HG03342 (cell line): ENCODE measurements at regions not wholly inside any gene's neighbourhood (a gene's known extent, or its start where the extent isn't known, plus 50 kb on each side); places are given as distances from the start of the nearest gene placed in this dataset.
"Not testable (repeated sequence)": the region's sequence is repeated elsewhere in the genome, so short reads cannot be mapped to it uniquely, and the experiment has no call there.

Source experiments
- ATAC-seq: cut with Tn5 transposase; IDR thresholded peaks from one replicate; pipeline ENCODE4 v1.9.1; 2021; ENCODE audit warnings: mild to moderate bottlenecking, moderate library complexity; ENCODE audit not compliant: unreplicated experiment

GRCh38 chr1:143785883-143786282 is 185.9 kb downstream of the FAM72C start:
- not testable (repeated sequence) for ATAC-seq

DNA sequence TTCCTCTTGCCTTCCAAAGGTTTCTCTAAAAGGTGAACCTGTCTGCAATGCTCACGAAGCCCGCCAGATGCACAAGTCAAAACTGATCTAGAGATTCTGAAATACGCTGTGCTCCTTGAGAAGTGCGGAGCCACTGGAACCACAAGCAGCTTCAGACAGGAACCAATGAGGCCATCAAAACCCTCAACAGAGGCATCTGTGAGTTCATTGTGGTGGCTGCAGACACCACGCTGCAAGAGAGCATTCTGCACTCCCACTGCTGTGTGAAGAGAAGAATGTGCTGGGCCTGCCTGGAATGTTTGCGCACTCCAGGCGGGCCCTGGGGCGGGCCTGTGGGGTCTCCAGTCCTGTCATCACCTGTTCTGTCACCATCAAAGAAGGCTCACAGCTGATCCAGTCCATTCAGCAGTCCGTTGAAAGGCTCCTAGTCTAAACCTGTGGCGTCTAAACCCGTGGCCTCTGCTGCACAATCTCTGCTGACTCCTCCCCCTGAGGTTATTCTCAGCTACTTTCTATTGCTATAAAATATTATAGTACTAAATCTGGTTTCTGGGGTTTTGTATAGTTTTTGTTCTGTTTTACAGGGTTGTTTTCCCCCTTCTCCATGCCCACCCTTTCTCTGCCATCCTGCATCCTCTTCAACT is 187.4 kb downstream of the FAM72C start:
- ATAC-seq = not testable (repeated sequence)

DNA sequence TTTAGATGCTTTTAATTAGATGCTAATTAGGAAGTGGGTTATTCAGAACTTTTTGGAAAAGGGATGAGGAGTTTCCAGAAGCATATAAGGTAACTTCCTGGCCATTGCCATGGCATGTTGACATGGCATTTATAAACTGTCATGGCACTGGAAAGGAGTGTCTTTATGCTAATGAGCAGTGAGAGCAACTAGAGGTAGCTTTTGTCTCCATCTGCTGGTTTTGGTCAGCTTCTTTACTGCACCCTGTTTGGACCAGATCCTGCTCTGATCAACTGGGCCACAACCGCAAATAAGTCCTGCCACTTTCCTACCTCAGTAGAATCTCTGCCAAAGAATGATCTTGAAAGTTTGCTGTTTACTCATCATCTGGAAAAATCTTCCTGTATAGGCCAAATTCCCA is 193.6 kb downstream of the FAM72C start:
- peak; percentile 47 for ATAC-seq

DNA sequence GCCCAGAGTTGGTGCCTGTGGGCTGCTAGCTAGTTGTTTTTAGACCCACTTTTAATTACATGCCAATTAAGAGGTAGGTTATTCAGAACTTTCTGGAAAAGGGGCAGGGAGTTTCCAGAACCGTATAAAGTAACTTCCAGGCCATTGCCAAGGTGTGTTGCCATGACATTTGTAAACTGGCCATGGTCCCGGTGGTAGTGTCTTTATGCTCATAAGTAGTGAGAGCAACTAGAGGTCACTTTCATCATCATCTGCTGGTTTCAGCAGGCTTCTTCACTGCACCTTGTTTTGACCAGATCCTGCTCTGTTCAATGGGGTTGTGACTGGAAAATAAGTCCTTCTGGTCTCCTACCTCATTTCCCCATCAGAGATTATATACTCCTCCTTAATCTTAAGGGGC is 207.0 kb downstream of the FAM72C start:
- not testable (repeated sequence) for ATAC-seq

GRCh38 chr1:143760366-143760765 is 211.4 kb downstream of the FAM72C start:
- ATAC-seq = not testable (repeated sequence)

DNA sequence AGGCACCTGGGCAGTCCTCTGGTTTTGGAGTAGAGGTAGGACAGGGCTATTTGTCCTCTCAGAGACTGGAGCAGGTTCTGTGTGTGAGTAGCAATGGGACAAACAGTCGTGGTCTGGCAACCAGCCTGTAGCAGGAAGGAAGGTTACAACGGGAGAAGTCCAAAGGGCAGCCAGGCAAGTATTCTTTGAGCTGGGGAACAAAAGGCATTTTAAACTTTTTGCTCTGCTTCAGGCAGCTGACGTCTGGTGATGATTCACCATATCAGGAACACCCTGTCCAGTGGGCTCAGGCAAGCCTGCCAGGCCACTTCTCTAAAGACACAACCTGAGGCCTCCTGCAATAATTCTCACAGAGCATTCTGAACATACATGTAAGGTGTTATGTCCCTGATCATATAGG is 215.8 kb downstream of the FAM72C start:
- not testable (repeated sequence) for ATAC-seq

- no peak for ATAC-seq
These were observed 222.9 kb downstream of the FAM72C start for GRCh38 chr1:143748906-143749305.

GRCh38 chr1:143736562-143736961 is 235.2 kb downstream of the FAM72C start:
- ATAC-seq = no peak

DNA sequence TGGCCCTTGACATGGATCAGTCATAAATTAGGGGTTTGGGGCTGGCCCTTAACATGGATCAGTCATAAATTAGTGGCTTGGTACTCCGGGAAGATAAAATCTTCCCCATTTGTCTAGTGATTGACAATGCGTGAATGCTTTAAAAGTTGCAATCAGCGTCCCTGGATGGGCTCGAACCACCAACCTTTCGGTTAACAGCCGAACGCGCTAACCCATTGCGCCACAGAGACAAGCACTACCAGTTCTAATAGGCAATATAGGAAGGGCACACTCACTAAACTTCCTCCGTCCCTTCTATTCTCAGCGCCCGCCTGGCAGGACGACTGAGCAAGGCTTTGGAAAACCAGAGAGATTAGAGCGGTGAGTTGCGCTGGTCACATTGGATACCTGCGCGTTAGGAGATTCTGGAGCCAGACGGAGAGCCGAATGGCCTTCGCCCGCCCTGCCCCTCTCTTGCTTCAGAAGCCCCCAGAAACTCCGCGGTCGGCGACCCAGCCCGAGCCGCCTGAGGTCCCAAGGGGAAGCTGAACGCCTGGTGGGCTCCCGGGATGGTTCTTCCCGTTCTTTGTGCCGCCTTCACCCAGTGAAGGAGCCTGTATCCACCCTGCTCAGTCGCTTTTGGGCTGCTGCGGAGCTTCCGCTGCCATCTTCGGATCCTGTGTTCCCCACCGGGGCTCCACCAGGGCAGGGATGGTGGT is 235.9 kb downstream of the FAM72C start:
- no peak for ATAC-seq

GRCh38 chr1:143734261-143734660 is 237.5 kb downstream of the FAM72C start:
- ATAC-seq = not testable (repeated sequence)

DNA sequence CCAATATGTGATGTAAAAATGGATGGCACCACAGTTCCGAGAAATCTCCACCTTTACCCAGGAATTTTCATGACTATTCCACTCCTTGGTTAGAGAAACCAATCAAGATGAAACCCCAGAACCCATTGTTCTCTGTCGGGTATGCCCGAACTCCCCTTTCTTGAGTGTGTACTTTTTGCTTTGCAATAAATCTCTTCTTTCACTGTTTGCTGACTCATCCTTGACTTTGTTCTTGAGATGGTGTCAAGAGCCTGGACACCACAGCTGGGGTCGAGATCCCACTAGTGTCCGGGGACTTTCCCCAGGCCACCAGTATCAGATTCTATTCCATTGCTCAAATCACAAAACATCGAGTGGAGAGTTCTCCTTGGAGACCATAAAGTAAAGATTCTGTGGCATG is 240.9 kb downstream of the FAM72C start:
- not testable (repeated sequence) for ATAC-seq

GRCh38 chr1:143729449-143730111 is 242.2 kb downstream of the FAM72C start:
- peak; percentile 56 for ATAC-seq

DNA sequence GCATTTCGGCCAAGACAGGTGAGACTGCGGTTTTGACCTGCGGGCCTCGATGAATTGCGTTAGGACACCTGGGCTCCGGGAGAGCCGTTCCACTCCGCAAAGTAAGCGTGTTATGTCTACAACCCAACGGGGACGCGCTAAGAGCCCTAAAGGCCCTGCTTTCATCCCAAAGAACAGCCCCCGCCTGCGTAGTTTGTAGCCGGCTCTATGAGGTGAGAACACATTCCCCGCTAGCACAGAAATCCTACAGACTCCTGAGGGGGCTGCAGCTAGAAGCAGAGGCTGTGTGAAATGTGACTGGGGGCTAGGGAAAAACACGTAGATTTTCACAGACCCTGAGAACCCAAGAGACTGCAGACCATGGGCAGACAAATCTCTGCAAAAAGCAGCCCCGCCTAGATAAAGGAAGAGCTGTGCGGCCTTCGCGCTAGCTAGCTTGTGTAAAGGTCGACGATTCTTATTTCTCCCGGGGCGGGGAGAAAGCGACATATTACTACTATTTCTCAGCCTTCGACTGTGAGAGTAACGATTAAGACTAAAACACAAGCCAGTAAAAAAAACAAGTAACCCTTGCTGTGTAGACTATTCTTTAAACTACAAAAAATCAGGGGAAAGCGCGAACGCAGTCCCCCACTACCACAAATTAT is 242.9 kb downstream of the FAM72C start:
- ATAC-seq = peak; percentile 94

GRCh38 chr1:143727263-143727662 is 244.5 kb downstream of the FAM72C start:
- no peak for ATAC-seq

DNA sequence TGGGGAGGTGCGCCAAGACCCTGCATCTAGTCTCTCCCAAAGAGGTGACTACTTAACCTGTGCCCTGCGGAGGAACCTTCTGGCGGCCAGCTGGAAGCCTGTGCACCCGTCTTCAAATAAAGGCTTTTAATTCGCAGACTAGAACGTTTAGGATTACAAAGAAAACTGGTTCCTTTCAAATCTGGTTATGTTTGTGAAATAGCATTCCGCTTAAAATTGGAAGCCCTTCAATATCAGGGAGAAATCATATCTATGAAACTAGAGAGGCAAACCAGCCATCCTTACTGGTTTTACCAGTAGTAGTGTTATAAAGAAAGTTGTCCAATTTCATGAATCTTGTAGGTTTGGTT is 250.8 kb downstream of the FAM72C start:
- ATAC-seq = no peak

DNA sequence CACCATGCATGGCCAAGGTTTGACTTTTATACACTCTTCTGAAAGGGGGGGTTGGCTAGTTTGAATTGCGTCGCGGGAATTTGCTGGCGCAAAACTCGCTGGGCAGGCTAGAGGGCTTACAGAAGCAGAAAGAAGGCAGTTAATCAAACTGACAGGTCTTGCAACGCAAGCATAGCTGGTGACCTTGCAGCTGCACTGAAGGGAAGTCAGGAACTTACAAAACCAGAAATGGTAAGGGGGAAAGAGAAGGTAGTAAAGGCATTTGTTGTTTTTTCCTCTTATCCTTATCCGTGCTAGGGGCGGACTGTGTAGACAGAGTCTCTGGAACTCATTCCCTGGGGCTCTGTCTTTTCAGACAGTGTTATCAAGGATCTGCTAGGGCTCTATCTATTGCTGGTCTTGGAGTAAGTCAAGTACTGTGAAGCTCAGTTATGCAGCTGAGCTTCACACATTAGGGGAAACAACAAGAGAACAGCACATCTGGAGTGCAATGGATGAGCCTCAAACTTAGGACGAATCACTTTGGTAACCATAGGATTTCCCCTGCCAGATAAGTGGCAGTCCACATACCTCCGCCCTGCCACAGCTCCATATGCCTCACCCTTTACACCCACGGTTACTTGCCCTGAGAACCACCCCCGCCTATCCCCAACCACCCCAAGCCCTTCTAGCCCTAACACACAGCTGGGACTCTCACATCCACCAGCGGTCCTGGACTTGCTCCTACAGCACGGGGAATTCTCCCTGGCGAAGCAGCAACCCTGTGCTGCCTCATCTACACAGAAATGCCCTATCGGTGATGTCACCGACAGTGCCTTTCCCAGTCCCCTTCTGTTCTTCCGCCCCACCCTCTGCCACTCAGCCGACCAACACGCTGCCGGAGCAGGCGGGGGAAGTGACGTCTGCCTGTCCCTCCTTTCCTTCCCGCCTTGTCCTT is 251.4 kb downstream of the FAM72C start:
- ATAC-seq = no peak

DNA sequence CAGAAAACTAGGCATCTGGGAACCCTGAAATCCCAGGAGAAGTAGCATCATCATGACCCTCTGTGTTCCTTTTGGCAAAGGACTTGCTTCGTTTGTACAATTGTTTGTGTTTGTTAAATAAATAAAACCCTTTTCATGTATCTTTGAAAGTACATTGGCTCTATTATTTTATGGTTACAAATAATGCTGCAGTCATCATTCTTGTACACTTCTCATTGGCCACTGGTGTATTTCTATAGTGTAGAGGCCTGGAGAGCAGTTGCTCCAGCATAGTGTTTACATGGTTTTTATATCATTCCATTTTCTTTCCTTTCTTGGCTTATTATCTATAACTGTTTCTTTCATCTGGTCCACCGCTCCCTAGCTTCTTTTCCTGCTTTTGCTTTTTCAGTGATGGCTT is 253.3 kb downstream of the FAM72C start:
- no peak for ATAC-seq

- no peak for ATAC-seq
These were observed 253.8 kb downstream of the FAM72C start for GRCh38 chr1:143718021-143718420.

DNA sequence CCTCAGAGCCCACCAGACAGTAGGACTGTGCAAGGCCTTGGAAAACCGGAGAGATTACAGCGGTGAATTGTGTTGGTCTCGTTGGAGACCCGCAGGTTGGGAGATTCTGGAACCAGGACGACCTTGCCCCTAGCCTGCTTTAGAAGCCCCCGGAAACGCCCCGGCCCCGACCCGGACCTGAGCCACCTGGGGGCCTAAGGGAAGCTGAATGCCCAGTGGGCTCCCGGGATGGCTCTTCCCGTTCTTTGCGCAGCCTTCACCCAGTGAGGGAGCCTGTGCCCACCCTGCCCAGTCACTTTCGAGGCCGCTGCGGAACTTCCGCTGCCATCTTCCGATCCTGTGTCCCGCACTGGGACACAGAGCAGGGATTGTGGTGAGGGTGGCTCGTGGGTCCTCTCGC is 254.4 kb downstream of the FAM72C start:
- no peak for ATAC-seq

DNA sequence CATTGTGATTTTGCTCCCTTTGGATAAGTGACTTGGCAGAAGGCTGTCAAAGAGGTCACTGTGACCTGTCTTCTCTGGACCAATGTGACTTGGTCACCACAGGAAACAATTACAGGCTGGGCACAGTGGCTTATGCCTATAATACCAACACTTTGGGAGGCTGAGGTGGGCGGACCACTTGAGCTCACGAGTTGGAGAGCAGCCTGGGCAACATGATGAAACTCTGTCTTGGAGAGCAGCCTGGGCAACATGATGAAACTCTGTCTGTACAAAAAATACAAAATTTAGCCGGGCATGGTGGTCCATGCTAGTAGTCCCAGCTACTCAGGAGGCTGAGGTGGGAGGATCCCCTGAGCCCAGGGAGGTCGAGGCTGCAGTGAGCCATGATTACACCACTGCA is 256.9 kb downstream of the FAM72C start:
- ATAC-seq = not testable (repeated sequence)
